ENCODE measurements at regions not wholly inside any gene's neighbourhood (a gene's known extent, or its start where the extent isn't known, plus 50 kb on each side); places are given as distances from the start of the nearest gene placed in this dataset.

GRCh38 chr13:100983111-100983510, 308.5 kb upstream of the TMTC4 start:
- H4K8ac ChIP-seq (ENCODE audit: low read depth in 2 of 2, low read length in 2 of 2): no peak overlapping the region
- H4K91ac ChIP-seq (ENCODE audit: insufficient read depth, low read depth, low read length): no peak overlapping the region
- intact Hi-C loops (cut with micrococcal nuclease): no loop called here
- no peak for TF ChIP-seq SMC3 (IDR thresholded peaks at IDR 0.05; ENCODE audit: low read depth, low read length)
- no peak for TF ChIP-seq MAZ (IDR thresholded peaks at IDR 0.05; ENCODE audit: borderline replicate concordance, low read depth, low read length)
- TF ChIP-seq ELK1 (IDR thresholded peaks at IDR 0.05; ENCODE audit: borderline replicate concordance, low read depth, low read length): no peak
- no peak for TF ChIP-seq USF2 (IDR thresholded peaks at IDR 0.05; ENCODE audit: low read depth, low read length)
- TF ChIP-seq MAFK (IDR thresholded peaks at IDR 0.05; ENCODE audit: low read depth, low read length): no peak
- no peak overlapping the region for H3K56ac ChIP-seq (ENCODE audit: extremely low read depth, insufficient read depth, low read length)
- in situ Hi-C loops (cut with MboI; ENCODE audit: low sequenced_read_pairs): no loop called here
- no peaks in the 10 kb centered on the region for H3K27me3 ChIP-seq (ENCODE audit: control insufficient read depth, insufficient read depth, low read length)
- H3K36me3 ChIP-seq (ENCODE audit: control insufficient read depth, insufficient read depth, low read length): no peaks in the 10 kb centered on the region
- H4K20me1 ChIP-seq (ENCODE audit: insufficient read depth, low read length): no peaks in the 10 kb centered on the region
- H2BK120ac ChIP-seq (ENCODE audit: low read depth, low read length): no peak overlapping the region
- H3K79me1 ChIP-seq (ENCODE audit: low read depth in 1 of 2, low read length in 2 of 2): no peaks in the 10 kb centered on the region
- WGBS, 2 experiments (ENCODE audit: extremely low coverage in 2 of 2, insufficient read length in 1 of 2): 60% methylated on average over 3 of the region's 6 CpGs; no CpG with 5 or more reads in 1 of the 2 experiments
- no peak overlapping the region for H3K14ac ChIP-seq (replicated peaks; ENCODE audit: low read depth, low read length)
- H2BK5ac ChIP-seq (ENCODE audit: low read depth, low read length, poor library complexity, severe bottlenecking): no peak overlapping the region
- no peak overlapping the region for H2BK15ac ChIP-seq (ENCODE audit: low read depth, low read length)
- no peak overlapping the region for H2AK9ac ChIP-seq (replicated peaks; ENCODE audit: low read depth, low read length, poor library complexity)
- no TSS peak for BruUV-seq (replicated peaks)
- ChIA-PET POLR2A (ENCODE audit: unreplicated experiment) (no interaction called here), CTCF (no interaction called here)
- no peak for ATAC-seq (ENCODE audit: low read depth)
- H3K4ac ChIP-seq (ENCODE audit: low read depth, low read length): no peak overlapping the region
- no peaks in the 10 kb centered on the region for H3K9me3 ChIP-seq (ENCODE audit: control insufficient read depth, insufficient read depth, low read length)
- H3K23ac ChIP-seq (ENCODE audit: low read depth, low read length): no peak overlapping the region
- no peak overlapping the region for H4K5ac ChIP-seq (ENCODE audit: low read depth, low read length)
- no peaks in the 10 kb centered on the region for H3K4me1 ChIP-seq (ENCODE audit: control insufficient read depth, insufficient read depth, low read length)
- no peak overlapping the region for H3K4me3 ChIP-seq (ENCODE audit: insufficient read depth, low read depth, low read length)
- H3K4me2 ChIP-seq (ENCODE audit: low read depth, low read length): no peak overlapping the region
- no peaks in the 10 kb centered on the region for H3K9me1 ChIP-seq (ENCODE audit: insufficient read depth, low read length)
- dilution Hi-C loops (cut with HindIII; ENCODE audit: low sequenced_read_pairs, unreplicated experiment): no loop called here
- no peak for DNase-seq
- H3K18ac ChIP-seq (ENCODE audit: low read depth, low read length): no peak overlapping the region
- H3K9ac ChIP-seq (ENCODE audit: low read depth, low read length): no peak overlapping the region
- no peak overlapping the region for H2BK20ac ChIP-seq (ENCODE audit: low read depth, low read length)
- H2AK5ac ChIP-seq (ENCODE audit: low read depth, low read length): no peak overlapping the region
- no peak overlapping the region for H3K27ac ChIP-seq (ENCODE audit: insufficient read depth, low read length)
- no peak overlapping the region for H2AFZ ChIP-seq (replicated peaks; ENCODE audit: low read length, poor library complexity)
